Gastroesophageal sphincter (tissue), 4 donors: ENCODE measurements at regions not wholly inside any gene's neighbourhood (a gene's known extent, or its start where the extent isn't known, plus 50 kb on each side); places are given as distances from the start of the nearest gene placed in this dataset.

Experiments used
- ATAC-seq: fragments of 150-250 bp; one replicate; pipeline ENCODE4 v1.9.1; 2016; ENCODE audit warnings: mild to moderate bottlenecking, moderate library complexity
- H3K27ac ChIP-seq, 4 donors: fragments of 200-600 bp; sonication (generic) in 3 of 4; 1 replicate in 3 of 4; 2 replicates in 1 of 4; pipeline ENCODE4 v1.5.1; 2016 to 2019
- H3K27me3 ChIP-seq: fragments of 200-600 bp; sonication (generic); one replicate; pipeline ENCODE4 v1.5.1; 2019
- H3K36me3 ChIP-seq, 2 donors: fragments of 200-600 bp; sonication (generic); one replicate each; pipeline ENCODE4 v1.5.1; 2019; ENCODE audit warnings: control low read depth in 1 of 2
- H3K4me1 ChIP-seq, 3 donors: fragments of 200-600 bp; sonication (generic); 1 replicate in 2 of 3; 2 replicates in 1 of 3; pipeline ENCODE4 v1.5.1; 2016 to 2019; ENCODE audit warnings: control low read depth in 2 of 3
- H3K4me3 ChIP-seq, 2 donors: fragments of 200-600 bp; sonication (generic); one replicate each; pipeline ENCODE4 v1.5.1; 2019; ENCODE audit warnings: mild to moderate bottlenecking in 1 of 2, moderate library complexity in 1 of 2
- H3K9me3 ChIP-seq, 3 donors: fragments of 200-600 bp; sonication (generic); one replicate each; pipeline ENCODE4 v1.5.1; 2017 to 2019; ENCODE audit warnings: control low read depth in 2 of 3
- EP300 ChIP-seq: sonication (generic); formaldehyde crosslinking; IDR thresholded peaks from one replicate; pipeline ENCODE4 v1.6.1; 2017; ENCODE audit warnings: antibody characterized with exemption, mild to moderate bottlenecking
- POLR2A ChIP-seq, 2 donors: fragments of 450-650 bp; IDR thresholded peaks; one replicate each; pipeline ENCODE4 v1.6.1; 2017; ENCODE audit warnings: antibody characterized with exemption in 2 of 2, mild to moderate bottlenecking in 2 of 2, moderate library complexity in 1 of 2
- POLR2AphosphoS5 ChIP-seq: sonication (generic); formaldehyde crosslinking; IDR thresholded peaks from one replicate; pipeline ENCODE4 v1.6.1; 2017; ENCODE audit warnings: antibody characterized with exemption
- WGBS, 2 donors: methylation state at CpG; one replicate each; pipeline ENCODE4 v1.1.5; 2018; ENCODE audit warnings: low coverage in 1 of 2; 5-methylcytosine and 5-hydroxymethylcytosine counted together
- TF ChIP-seq, protein P1 (sequence below), 4 experiments: fragments of 200-600 bp in 2 of 4; fragments of 450-650 bp in 2 of 4; sonication (generic) in 1 of 4; IDR thresholded peaks; one replicate each; pipeline ENCODE4 v1.5.1; 2017 to 2019; ENCODE audit warnings: antibody characterized with exemption in 4 of 4, mild to moderate bottlenecking in 2 of 4, moderate library complexity in 2 of 4

DNA sequence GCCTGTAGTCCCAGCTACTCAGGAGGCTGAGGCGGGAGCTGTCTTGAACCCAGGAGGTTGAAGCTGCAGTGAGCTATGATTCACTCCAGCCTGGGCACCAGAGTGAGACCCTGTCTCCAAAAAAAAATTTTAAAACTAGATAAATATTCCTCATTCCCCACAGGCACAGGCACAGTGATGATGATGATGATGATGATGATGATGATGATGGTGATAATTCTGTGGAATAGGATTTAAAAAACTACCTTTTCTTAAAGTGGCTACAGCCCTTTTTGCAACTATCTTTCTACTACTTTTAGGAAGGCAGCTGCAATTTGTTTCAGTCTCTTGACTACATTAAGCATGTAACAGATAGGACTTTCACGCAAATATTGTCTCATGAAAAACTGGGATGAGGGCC lies 76.6 kb upstream of the SCAF8 start:
- H3K4me3 ChIP-seq, result no peak overlapping the region
- no peak for ATAC-seq
- 100% methylated on average over 1 to 2 of the region's 2 CpGs for WGBS, 2 donors
- TF ChIP-seq POLR2AphosphoS5, result no peak
- TF ChIP-seq POLR2A (IDR thresholded peaks at IDR 0.05), result no peak
- TF ChIP-seq EP300, result no peak
- TF ChIP-seq, protein P1, sequence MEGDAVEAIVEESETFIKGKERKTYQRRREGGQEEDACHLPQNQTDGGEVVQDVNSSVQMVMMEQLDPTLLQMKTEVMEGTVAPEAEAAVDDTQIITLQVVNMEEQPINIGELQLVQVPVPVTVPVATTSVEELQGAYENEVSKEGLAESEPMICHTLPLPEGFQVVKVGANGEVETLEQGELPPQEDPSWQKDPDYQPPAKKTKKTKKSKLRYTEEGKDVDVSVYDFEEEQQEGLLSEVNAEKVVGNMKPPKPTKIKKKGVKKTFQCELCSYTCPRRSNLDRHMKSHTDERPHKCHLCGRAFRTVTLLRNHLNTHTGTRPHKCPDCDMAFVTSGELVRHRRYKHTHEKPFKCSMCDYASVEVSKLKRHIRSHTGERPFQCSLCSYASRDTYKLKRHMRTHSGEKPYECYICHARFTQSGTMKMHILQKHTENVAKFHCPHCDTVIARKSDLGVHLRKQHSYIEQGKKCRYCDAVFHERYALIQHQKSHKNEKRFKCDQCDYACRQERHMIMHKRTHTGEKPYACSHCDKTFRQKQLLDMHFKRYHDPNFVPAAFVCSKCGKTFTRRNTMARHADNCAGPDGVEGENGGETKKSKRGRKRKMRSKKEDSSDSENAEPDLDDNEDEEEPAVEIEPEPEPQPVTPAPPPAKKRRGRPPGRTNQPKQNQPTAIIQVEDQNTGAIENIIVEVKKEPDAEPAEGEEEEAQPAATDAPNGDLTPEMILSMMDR (IDR thresholded peaks at IDR 0.05), result no peak
- no peaks in the 10 kb centered on the region for H3K36me3 ChIP-seq
- H3K27ac ChIP-seq, result no peak overlapping the region
- H3K27me3 ChIP-seq, result no peaks in the 10 kb centered on the region
- H3K9me3 ChIP-seq, result no peaks in the 10 kb centered on the region
- H3K4me1 ChIP-seq, result peaks cover 0 to 9% (median 0%) of the 10 kb centered on the region in 3 donors

DNA sequence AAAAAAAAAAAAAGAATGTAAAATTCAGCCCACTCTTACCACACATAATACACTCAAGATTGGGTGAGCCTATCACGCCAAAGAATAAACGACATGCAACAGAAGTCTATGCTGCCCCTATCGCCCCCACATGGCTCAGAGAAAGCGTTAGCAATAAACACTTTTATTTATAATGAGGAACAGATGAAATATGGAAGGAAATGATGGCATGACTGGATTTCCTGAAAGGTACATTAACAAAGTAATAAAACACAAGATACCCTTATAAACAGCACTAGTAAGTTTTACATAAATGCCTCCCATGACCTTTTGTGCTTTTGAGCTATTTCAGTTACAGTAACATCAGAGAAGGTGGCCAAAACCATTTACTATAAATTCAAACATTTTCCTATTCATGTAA lies 71.4 kb upstream of the SCAF8 start:
- H3K27ac ChIP-seq, result no peak overlapping the region
- no peaks in the 10 kb centered on the region for H3K4me1 ChIP-seq
- ATAC-seq, result no peak
- H3K9me3 ChIP-seq, result no peaks in the 10 kb centered on the region
- TF ChIP-seq POLR2A (IDR thresholded peaks at IDR 0.05), result no peak
- TF ChIP-seq, protein P1 (IDR thresholded peaks at IDR 0.05), result no peak
- TF ChIP-seq POLR2AphosphoS5, result no peak
- TF ChIP-seq EP300, result no peak
- 66 to 68% methylated on average over 4 of the region's 4 CpGs for WGBS, 2 donors
- no peaks in the 10 kb centered on the region for H3K36me3 ChIP-seq
- no peaks in the 10 kb centered on the region for H3K27me3 ChIP-seq
- H3K4me3 ChIP-seq, result no peak overlapping the region

DNA sequence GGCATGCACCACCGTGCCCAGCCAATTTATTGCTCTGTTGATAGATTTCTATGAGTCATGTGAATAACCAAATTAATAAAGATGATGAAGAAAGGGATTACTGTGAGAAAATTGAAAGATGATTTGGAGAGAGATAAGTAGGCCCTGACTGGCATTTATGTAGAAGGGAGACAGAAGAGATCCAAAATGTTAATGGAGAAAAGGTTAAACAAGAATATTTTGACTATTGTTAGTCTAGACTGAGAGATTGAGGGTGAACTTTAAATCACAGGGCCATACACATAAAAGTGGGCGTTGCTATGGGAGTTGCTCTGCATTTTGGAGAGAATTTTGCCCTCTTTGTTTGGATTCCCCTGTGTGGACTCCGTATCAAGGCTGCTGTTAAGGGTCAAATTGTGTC lies 68.9 kb upstream of the SCAF8 start:
- Histone ChIP-seq H3K4me1 (no peaks in the 10 kb centered on the region), H3K9me3 (no peaks in the 10 kb centered on the region), H3K27ac (no peak overlapping the region), H3K4me3 (no peak overlapping the region), H3K36me3 (no peaks in the 10 kb centered on the region), H3K27me3 (no peaks in the 10 kb centered on the region)
- WGBS, 2 donors, result 85 to 100% methylated on average over 2 to 3 of the region's 3 CpGs
- TF ChIP-seq EP300, result no peak
- no peak for TF ChIP-seq POLR2A (IDR thresholded peaks at IDR 0.05)
- no peak for TF ChIP-seq POLR2AphosphoS5
- TF ChIP-seq, protein P1 (IDR thresholded peaks at IDR 0.05), result no peak
- ATAC-seq, result no peak

DNA sequence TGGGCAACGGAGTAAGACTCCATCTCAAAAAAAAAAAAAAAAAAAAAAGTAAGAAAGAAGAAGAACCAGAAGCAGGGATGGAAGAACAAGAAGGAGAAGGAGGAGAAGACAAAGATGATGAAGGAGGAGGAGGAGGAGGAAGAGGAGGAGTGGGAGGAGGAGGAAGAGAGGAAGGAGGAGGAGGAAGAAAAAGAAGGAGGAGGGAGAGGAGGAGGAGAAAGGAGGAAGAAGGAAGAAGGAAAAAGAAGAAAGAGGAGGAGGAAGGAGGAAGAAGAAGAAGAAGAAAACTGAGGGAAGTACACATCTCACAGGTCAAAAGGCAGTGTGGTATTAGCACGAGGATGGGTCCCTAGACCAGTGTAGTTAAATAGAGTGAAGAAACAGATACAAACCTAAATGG lies 65.1 kb upstream of the SCAF8 start:
- WGBS, 2 donors, result 100% methylated on average over 1 of the region's 2 CpGs
- no peak for ATAC-seq
- no peaks in the 10 kb centered on the region for H3K4me1 ChIP-seq
- no peak overlapping the region for H3K4me3 ChIP-seq
- H3K9me3 ChIP-seq, result no peaks in the 10 kb centered on the region
- no peaks in the 10 kb centered on the region for H3K36me3 ChIP-seq
- H3K27ac ChIP-seq, result no peak overlapping the region
- H3K27me3 ChIP-seq, result no peaks in the 10 kb centered on the region
- TF ChIP-seq, protein P1 (IDR thresholded peaks at IDR 0.05), result no peak
- no peak for TF ChIP-seq POLR2A (IDR thresholded peaks at IDR 0.05)
- TF ChIP-seq EP300, result no peak
- no peak for TF ChIP-seq POLR2AphosphoS5

DNA sequence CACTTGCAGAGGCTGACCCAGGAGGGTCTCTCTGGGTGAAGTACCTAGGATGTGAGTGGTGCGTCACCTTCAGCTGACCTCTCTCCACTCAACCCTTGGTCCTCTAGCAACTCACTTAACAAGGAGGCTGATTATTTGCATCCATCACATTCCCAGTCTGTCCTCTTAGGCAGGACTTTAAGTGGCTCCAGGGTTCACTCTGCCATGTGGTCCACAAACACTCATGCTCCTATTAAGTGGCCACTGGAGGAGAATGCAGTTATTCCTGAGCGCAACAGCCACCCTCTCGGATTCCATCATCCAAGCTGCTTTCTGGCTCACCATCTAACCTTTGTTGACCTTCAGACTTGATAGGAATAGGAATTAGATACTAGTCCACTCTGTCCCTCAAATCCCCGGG lies 61.1 kb upstream of the SCAF8 start:
- no peaks in the 10 kb centered on the region for H3K27me3 ChIP-seq
- no peaks in the 10 kb centered on the region for H3K4me1 ChIP-seq
- ATAC-seq, result no peak
- no peak for TF ChIP-seq EP300
- TF ChIP-seq, protein P1 (IDR thresholded peaks at IDR 0.05), result no peak
- no peak for TF ChIP-seq POLR2AphosphoS5
- no peak for TF ChIP-seq POLR2A (IDR thresholded peaks at IDR 0.05)
- no peak overlapping the region for H3K27ac ChIP-seq
- no peaks in the 10 kb centered on the region for H3K9me3 ChIP-seq
- H3K36me3 ChIP-seq, result no peaks in the 10 kb centered on the region
- H3K4me3 ChIP-seq, result no peak overlapping the region
- WGBS, 2 donors, result 79 to 100% methylated on average over 2 to 3 of the region's 4 CpGs
